ENCODE measurements at regions not wholly inside any gene's neighbourhood (a gene's known extent, or its start where the extent isn't known, plus 50 kb on each side); places are given as distances from the start of the nearest gene placed in this dataset.

DNA sequence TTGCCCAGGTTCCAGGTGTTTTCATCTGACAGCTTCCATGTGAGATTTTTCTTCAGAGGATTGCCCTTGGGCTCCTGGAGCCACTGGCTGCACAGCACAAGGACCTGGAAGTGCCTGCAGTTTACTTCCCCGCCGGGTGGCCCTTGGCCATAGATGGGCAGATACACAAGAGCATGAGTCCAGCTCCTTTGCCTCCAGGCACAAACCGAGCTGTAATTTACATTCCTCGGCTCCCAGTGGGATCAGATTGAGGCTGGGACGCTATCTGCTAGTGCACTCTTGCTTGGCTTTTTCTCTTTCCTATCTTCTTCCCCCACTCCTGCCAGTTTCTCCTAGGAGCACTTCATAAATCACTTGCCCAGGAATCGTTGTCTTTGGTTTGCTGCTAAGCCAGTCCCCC, 85.4 kb upstream of the RALY start:
- no peak for TF ChIP-seq EP300 (IDR thresholded peaks at IDR 0.05; ENCODE audit: low read depth)
- no peak for TF ChIP-seq POLR2AphosphoS5 (IDR thresholded peaks at IDR 0.05)
- TF ChIP-seq, protein P1, sequence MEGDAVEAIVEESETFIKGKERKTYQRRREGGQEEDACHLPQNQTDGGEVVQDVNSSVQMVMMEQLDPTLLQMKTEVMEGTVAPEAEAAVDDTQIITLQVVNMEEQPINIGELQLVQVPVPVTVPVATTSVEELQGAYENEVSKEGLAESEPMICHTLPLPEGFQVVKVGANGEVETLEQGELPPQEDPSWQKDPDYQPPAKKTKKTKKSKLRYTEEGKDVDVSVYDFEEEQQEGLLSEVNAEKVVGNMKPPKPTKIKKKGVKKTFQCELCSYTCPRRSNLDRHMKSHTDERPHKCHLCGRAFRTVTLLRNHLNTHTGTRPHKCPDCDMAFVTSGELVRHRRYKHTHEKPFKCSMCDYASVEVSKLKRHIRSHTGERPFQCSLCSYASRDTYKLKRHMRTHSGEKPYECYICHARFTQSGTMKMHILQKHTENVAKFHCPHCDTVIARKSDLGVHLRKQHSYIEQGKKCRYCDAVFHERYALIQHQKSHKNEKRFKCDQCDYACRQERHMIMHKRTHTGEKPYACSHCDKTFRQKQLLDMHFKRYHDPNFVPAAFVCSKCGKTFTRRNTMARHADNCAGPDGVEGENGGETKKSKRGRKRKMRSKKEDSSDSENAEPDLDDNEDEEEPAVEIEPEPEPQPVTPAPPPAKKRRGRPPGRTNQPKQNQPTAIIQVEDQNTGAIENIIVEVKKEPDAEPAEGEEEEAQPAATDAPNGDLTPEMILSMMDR (IDR thresholded peaks at IDR 0.05) = no peak
- TF ChIP-seq POLR2A (IDR thresholded peaks at IDR 0.05) = no peak
- H3K27me3 ChIP-seq = no peaks in the 10 kb centered on the region
- no peak for DNase-seq
- H3K27ac ChIP-seq = peak overlapping the region in 1 of 4 donors; percentile 18
- H3K4me3 ChIP-seq = no peak overlapping the region
- no peaks in the 10 kb centered on the region for H3K9me3 ChIP-seq
- 61% methylated on average over 6 of the region's 6 CpGs; no CpG with 5 or more reads in 1 of the 2 donors for WGBS, 2 donors (ENCODE audit: low coverage in 1 of 2)
- intact Hi-C loops (cut with DNase I; ENCODE audit: low total_unique reads) = no loop called here
- H3K4me1 ChIP-seq = peaks cover 0 to 20% (median 0%) of the 10 kb centered on the region in 4 donors
- H3K36me3 ChIP-seq = no peaks in the 10 kb centered on the region
- in situ Hi-C loops (cut with MboI; ENCODE audit: low pct_ligation_motif_present in 1 of 4, low pct_unique_long_range_greater_than_20kb in 1 of 4, low sequenced_read_pairs in 3 of 4) = no loop called here

DNA sequence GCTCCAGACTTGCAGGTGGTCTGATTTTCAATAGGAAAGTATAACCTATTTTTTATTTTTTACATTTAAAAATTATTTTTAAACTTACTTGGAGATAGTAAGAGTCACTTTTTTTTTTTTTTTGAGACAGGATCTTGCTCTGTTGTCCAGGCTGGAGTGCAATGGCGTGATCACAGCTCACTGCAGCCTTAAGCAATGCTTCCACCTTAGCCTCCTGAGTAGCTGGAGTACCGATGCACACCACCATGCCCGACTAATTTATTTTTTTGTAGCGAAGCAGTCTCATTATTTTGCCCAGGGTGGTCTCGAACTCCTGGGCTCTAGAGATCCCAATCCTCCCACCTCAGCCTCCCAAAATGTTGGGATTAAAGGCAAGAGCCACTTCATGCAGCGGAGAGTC, 84.8 kb upstream of the RALY start:
- DNase-seq = no peak
- Histone ChIP-seq H3K4me1 (peaks cover 0 to 20% (median 0%) of the 10 kb centered on the region in 4 donors), H3K9me3 (no peaks in the 10 kb centered on the region), H3K27me3 (no peaks in the 10 kb centered on the region), H3K36me3 (no peaks in the 10 kb centered on the region), H3K27ac (peak overlapping the region in 1 of 4 donors; percentile 18), H3K4me3 (no peak overlapping the region)
- in situ Hi-C loops (cut with MboI; ENCODE audit: low pct_ligation_motif_present in 1 of 4, low pct_unique_long_range_greater_than_20kb in 1 of 4, low sequenced_read_pairs in 3 of 4) (no loop called here), intact Hi-C loops (cut with DNase I; ENCODE audit: low total_unique reads) (no loop called here)
- TF ChIP-seq EP300 (IDR thresholded peaks at IDR 0.05; ENCODE audit: low read depth) (no peak), POLR2A (IDR thresholded peaks at IDR 0.05) (no peak), POLR2AphosphoS5 (IDR thresholded peaks at IDR 0.05) (no peak)
- TF ChIP-seq, protein P1 (IDR thresholded peaks at IDR 0.05) = no peak
- 90 to 91% methylated on average over 5 to 6 of the region's 6 CpGs for WGBS, 2 donors (ENCODE audit: low coverage in 1 of 2)

GRCh38 chr20:33909331-33909921, 84.3 kb upstream of the RALY start:
- no peak overlapping the region for H3K4me3 ChIP-seq
- intact Hi-C loops (cut with DNase I; ENCODE audit: low total_unique reads) = no loop called here

GRCh38 chr20:33910056-33910455, 83.7 kb upstream of the RALY start:
- WGBS, 2 donors (ENCODE audit: low coverage in 1 of 2) = 56 to 57% methylated on average over 2 of the region's 2 CpGs
- Histone ChIP-seq H3K4me1 (peaks cover 0 to 20% (median 0%) of the 10 kb centered on the region in 4 donors), H3K27ac (no peak overlapping the region), H3K36me3 (no peaks in the 10 kb centered on the region), H3K27me3 (no peaks in the 10 kb centered on the region), H3K9me3 (no peaks in the 10 kb centered on the region), H3K4me3 (no peak overlapping the region)
- TF ChIP-seq POLR2A (IDR thresholded peaks at IDR 0.05) (no peak), POLR2AphosphoS5 (IDR thresholded peaks at IDR 0.05) (no peak), EP300 (IDR thresholded peaks at IDR 0.05; ENCODE audit: low read depth) (no peak)
- TF ChIP-seq, protein P1 (IDR thresholded peaks at IDR 0.05) = no peak
- in situ Hi-C loops (cut with MboI; ENCODE audit: low pct_ligation_motif_present in 1 of 4, low pct_unique_long_range_greater_than_20kb in 1 of 4, low sequenced_read_pairs in 3 of 4) (no loop called here), intact Hi-C loops (cut with DNase I; ENCODE audit: low total_unique reads) (no loop called here)
- no peak for DNase-seq

More at GRCh38 chr20:33909331-33909921, 84.3 kb upstream of the RALY start:
- H3K27me3 ChIP-seq = no peaks in the 10 kb centered on the region
- H3K4me1 ChIP-seq = peaks cover 0 to 20% (median 0%) of the 10 kb centered on the region in 4 donors
- no peaks in the 10 kb centered on the region for H3K9me3 ChIP-seq
- no peak overlapping the region for H3K27ac ChIP-seq
- WGBS, 2 donors (ENCODE audit: low coverage in 1 of 2) = 60 to 66% methylated on average over 1 to 6 of the region's 6 CpGs
- in situ Hi-C loops (cut with MboI; ENCODE audit: low pct_ligation_motif_present in 1 of 4, low pct_unique_long_range_greater_than_20kb in 1 of 4, low sequenced_read_pairs in 3 of 4) = no loop called here
- no peak for DNase-seq
- H3K36me3 ChIP-seq = no peaks in the 10 kb centered on the region
- TF ChIP-seq, protein P1 (IDR thresholded peaks at IDR 0.05) = no peak
- TF ChIP-seq EP300 (IDR thresholded peaks at IDR 0.05; ENCODE audit: low read depth) = no peak
- TF ChIP-seq POLR2A (IDR thresholded peaks at IDR 0.05) = no peak
- no peak for TF ChIP-seq POLR2AphosphoS5 (IDR thresholded peaks at IDR 0.05)
